HCT116 (cell line): ENCODE measurements at regions not wholly inside any gene's neighbourhood (a gene's known extent, or its start where the extent isn't known, plus 50 kb on each side); places are given as distances from the start of the nearest gene placed in this dataset.

ENCODE experiments used
- ATAC-seq: fragments of 200-7000 bp; cut with Tn5 transposase; 2 replicates; pipeline ENCODE4 v1.9.1; 2020; ENCODE audit warnings: mild to moderate bottlenecking, moderate library complexity
- BruUV-seq: library from RNA; stranded (reverse); fragments of 400-500 nt; replicated peaks from 2 replicates; lab custom pipeline; 2021; lab: Mats Ljungman, UMichigan
- CTCF ChIA-PET: fragments of 300-600 bp; sonication (Branson Sonifier 250); formaldehyde crosslinking; loops from one replicate; lab custom pipeline; 2021; ENCODE audit warnings: antibody characterized with exemption; lab: Charles Lee
- POLR2A ChIA-PET: fragments of 300-600, 350-600 bp; sonication (Branson Sonifier 250); formaldehyde crosslinking; loops from one replicate; lab custom pipeline; 2021; ENCODE audit warnings: antibody characterized with exemption; lab: Charles Lee
- RAD21 ChIA-PET, 2 experiments: fragments of 300-600 bp; sonication (Branson Sonifier 250); formaldehyde crosslinking; loops; one replicate each; lab custom pipeline; 2023; ENCODE audit warnings: low total read pairs in 2 of 2; ENCODE audit not compliant: uncharacterized antibody in 2 of 2, unreplicated experiment in 2 of 2, low non-redundant PET in 1 of 2; lab: Charles Lee
- DNase-seq: peaks from one replicate; pipeline ENCODE4 v3.0.0-alpha.2; 2010; ENCODE audit warnings: low read depth, low spot score
- H2AFZ ChIP-seq: fragments of 200-600 bp; shearing (Covaris generic), sonication (generic); 2 replicates; pipeline ENCODE4 v1.6.1; 2017; ENCODE audit warnings: low read depth, mixed run types, mixed read lengths, antibody characterized with exemption, low read length; ENCODE audit not compliant: poor library complexity, severe bottlenecking
- H3K27ac ChIP-seq: 2 replicates; pipeline ENCODE4 v1.5.1; 2012; ENCODE audit warnings: low read depth, low read length
- H3K27me3 ChIP-seq: fragments of 200-600 bp; sonication (generic); 2 replicates; pipeline ENCODE4 v1.6.1; 2016; ENCODE audit warnings: mixed run types, low read length, mixed read lengths; ENCODE audit not compliant: insufficient read depth
- H3K36me3 ChIP-seq, 2 experiments: fragments of 200-500 bp in 1 of 2; fragments of 200-600 bp in 1 of 2; sonication (Bioruptor generic) in 1 of 2; sonication (generic) in 1 of 2; 2 replicates each; pipeline versions ENCODE4 v1.5.1 to v1.6.1; 2014 to 2016; ENCODE audit warnings: low read length in 2 of 2, inconsistent platforms in 1 of 2, mixed read lengths in 1 of 2, mixed run types in 1 of 2; ENCODE audit not compliant: insufficient read depth in 2 of 2, control insufficient read depth in 1 of 2
- H3K4me1 ChIP-seq, 2 experiments: fragments of 200-600 bp in 1 of 2; sonication (generic) in 1 of 2; 2 replicates each; pipeline versions ENCODE4 v1.5.1 to v1.6.1; 2012 to 2017; ENCODE audit warnings: low read length in 2 of 2, inconsistent platforms in 1 of 2, mild to moderate bottlenecking in 1 of 2, mixed read lengths in 1 of 2, mixed run types in 1 of 2, moderate library complexity in 1 of 2; ENCODE audit not compliant: insufficient read depth in 2 of 2, control insufficient read depth in 1 of 2
- H3K4me2 ChIP-seq: fragments of 200-600 bp; sonication (generic); 2 replicates; pipeline ENCODE4 v1.6.1; 2017; ENCODE audit warnings: mixed run types, low read length, mixed read lengths
- H3K4me3 ChIP-seq, 2 experiments: fragments of 200-600 bp in 1 of 2; sonication (generic) in 1 of 2; replicated peaks in 1 of 2; 2 replicates each; pipeline ENCODE4 v1.5.1; 2011 to 2016; ENCODE audit warnings: low read length in 2 of 2, control low read depth in 1 of 2, low read depth in 1 of 2, mild to moderate bottlenecking in 1 of 2, mixed read lengths in 1 of 2, mixed run types in 1 of 2
- H3K79me2 ChIP-seq: fragments of 200-600 bp; sonication (generic); 2 replicates; pipeline ENCODE4 v1.6.1; 2017; ENCODE audit warnings: mild to moderate bottlenecking, mixed run types, low read length, moderate library complexity, mixed read lengths; ENCODE audit not compliant: insufficient read depth
- H3K9ac ChIP-seq: fragments of 200-600 bp; sonication (generic); 2 replicates; pipeline ENCODE4 v1.6.1; 2016; ENCODE audit warnings: low read length, mixed read lengths
- H3K9me2 ChIP-seq: fragments of 200-600 bp; sonication (generic), shearing (Covaris generic); 2 replicates; pipeline ENCODE4 v1.6.1; 2017; ENCODE audit warnings: mixed run types, mild to moderate bottlenecking, moderate library complexity; ENCODE audit not compliant: insufficient read depth
- H3K9me3 ChIP-seq, 2 experiments: fragments of 200-500 bp in 1 of 2; fragments of 200-600 bp in 1 of 2; sonication (Bioruptor generic) in 1 of 2; sonication (generic) in 1 of 2; 2 replicates each; pipeline ENCODE4 v1.6.1; 2014 to 2017; ENCODE audit warnings: low read length in 2 of 2, mixed read lengths in 2 of 2, inconsistent platforms in 1 of 2, low read depth in 1 of 2, mild to moderate bottlenecking in 1 of 2, mixed run types in 1 of 2, moderate library complexity in 1 of 2; ENCODE audit not compliant: control insufficient read depth in 1 of 2, insufficient read depth in 1 of 2
- H4K20me1 ChIP-seq: fragments of 200-600 bp; sonication (generic), shearing (Covaris generic); 2 replicates; pipeline ENCODE4 v1.6.1; 2017; ENCODE audit warnings: mixed run types, mild to moderate bottlenecking, moderate library complexity; ENCODE audit not compliant: insufficient read depth
- CBX3 ChIP-seq: IDR thresholded peaks from 2 replicates; pipeline ENCODE4 v1.6.1; 2012; ENCODE audit warnings: low read depth
- CEBPB ChIP-seq: IDR thresholded peaks from 2 replicates; pipeline ENCODE4 v1.6.1; 2012; ENCODE audit warnings: low read depth
- CTCF ChIP-seq, 3 experiments: fragments of 200-600 bp in 1 of 3; sonication (generic) in 1 of 3; IDR thresholded peaks in 2 of 3; conservative IDR thresholded peaks in 1 of 3; 2 replicates each; pipeline ENCODE4 v1.5.1; 2012 to 2017; ENCODE audit warnings: low read depth in 2 of 3, low read length in 2 of 3, antibody characterized with exemption in 1 of 3, borderline replicate concordance in 1 of 3, control low read depth in 1 of 3, mild to moderate bottlenecking in 1 of 3, mixed read lengths in 1 of 3, mixed run types in 1 of 3, moderate library complexity in 1 of 3; ENCODE audit not compliant: insufficient read depth in 1 of 3
- JUND ChIP-seq: IDR thresholded peaks from 2 replicates; pipeline ENCODE4 v1.6.1; 2012
- MAX ChIP-seq: IDR thresholded peaks from 2 replicates; pipeline ENCODE4 v1.6.1; 2012
- POLR2A ChIP-seq: IDR thresholded peaks from 2 replicates; pipeline ENCODE4 v1.7.0; 2011; ENCODE audit warnings: borderline replicate concordance; ENCODE audit not compliant: insufficient read depth, insufficient read length; ENCODE audit errors: extremely low read depth
- POLR2AphosphoS5 ChIP-seq: IDR thresholded peaks from 2 replicates; pipeline ENCODE4 v1.6.1; 2011; ENCODE audit warnings: mild to moderate bottlenecking, low read depth, low read length, moderate library complexity
- RAD21 ChIP-seq: IDR thresholded peaks from 2 replicates; pipeline ENCODE4 v1.6.1; 2012; ENCODE audit warnings: low read depth, mild to moderate bottlenecking
- REST ChIP-seq: IDR thresholded peaks from 2 replicates; pipeline ENCODE4 v1.6.1; 2012; ENCODE audit warnings: low read depth
- SIN3A ChIP-seq: IDR thresholded peaks from 2 replicates; pipeline ENCODE4 v1.6.1; 2012; ENCODE audit warnings: low read depth
- SP1 ChIP-seq: IDR thresholded peaks from 2 replicates; pipeline ENCODE4 v1.6.1; 2012; ENCODE audit warnings: low read depth
- ZBTB33 ChIP-seq: IDR thresholded peaks from 2 replicates; pipeline ENCODE4 v1.6.1; 2011; ENCODE audit warnings: mild to moderate bottlenecking, low read length, moderate library complexity; ENCODE audit not compliant: insufficient replicate concordance; ENCODE audit errors: extremely low read depth
- intact Hi-C: fragments of 100-400 bp; cut with micrococcal nuclease; formaldehyde crosslinking; loops from 2 replicates; pipeline ENCODE4 v1.10.0; 2022

- ATAC-seq = no peak
- Histone ChIP-seq H3K4me2 (no peak overlapping the region), H4K20me1 (no peaks in the 10 kb centered on the region), H3K27ac (no peak overlapping the region), H3K9ac (no peak overlapping the region), H3K9me2 (no peaks in the 10 kb centered on the region), H3K36me3 (no peaks in the 10 kb centered on the region), H3K79me2 (no peaks in the 10 kb centered on the region), H3K9me3 (no peaks in the 10 kb centered on the region), H3K4me3 (no peak overlapping the region), H3K27me3 (no peaks in the 10 kb centered on the region), H2AFZ (no peak overlapping the region), H3K4me1 (peaks cover 6 to 9% of the 10 kb centered on the region in 2 experiments; a peak in 2 of 4 replicates)
- intact Hi-C loops = no loop called here
- CTCF ChIA-PET = no interaction called here
- TF ChIP-seq RAD21 = no peak
- TF ChIP-seq POLR2AphosphoS5 = no peak
- no peak for TF ChIP-seq JUND
- no peak for TF ChIP-seq REST
- no peak for TF ChIP-seq POLR2A
- no peak for TF ChIP-seq SIN3A
- no peak for TF ChIP-seq SP1
- no peak for TF ChIP-seq MAX
- POLR2A ChIA-PET = no interaction called here
- no peak for DNase-seq
- RAD21 ChIA-PET = no interaction called here
- no TSS peak for BruUV-seq
Observed at GRCh38 chr14:53893374-53893773, 63.3 kb downstream of the BMP4 start.

GRCh38 chr14:53890611-53891101, 66.0 kb downstream of the BMP4 start:
- BruUV-seq = no TSS peak
- POLR2A ChIA-PET = no interaction called here

More at GRCh38 chr14:53890611-53891101, 66.0 kb downstream of the BMP4 start:
- H4K20me1 ChIP-seq = no peaks in the 10 kb centered on the region
- H2AFZ ChIP-seq = no peak overlapping the region
- intact Hi-C loops = no loop called here
- no peak overlapping the region for H3K4me3 ChIP-seq
- ATAC-seq (no peak), DNase-seq (no peak)
- ChIA-PET CTCF (no interaction called here), RAD21 (no interaction called here)
- H3K27ac ChIP-seq = no peak overlapping the region
- no peaks in the 10 kb centered on the region for H3K9me2 ChIP-seq
- H3K4me2 ChIP-seq = no peak overlapping the region
- no peaks in the 10 kb centered on the region for H3K79me2 ChIP-seq
- H3K4me1 ChIP-seq = peaks cover 9 to 14% of the 10 kb centered on the region in 2 experiments; a peak in 2 of 4 replicates
- no peaks in the 10 kb centered on the region for H3K9me3 ChIP-seq
- TF ChIP-seq ZBTB33 (no peak), POLR2AphosphoS5 (no peak), CEBPB (no peak), CTCF (IDR thresholded peaks at IDR 0.05 in 2 of 3, conservative IDR thresholded peaks at IDR 0.05 in 1 of 3; ENCODE audit: borderline replicate concordance in 1 of 3, insufficient read depth in 1 of 3, low read depth in 2 of 3, low read length in 2 of 3) (no peak), CBX3 (no peak)
- no peak overlapping the region for H3K9ac ChIP-seq
- H3K27me3 ChIP-seq = no peaks in the 10 kb centered on the region
- H3K36me3 ChIP-seq = no peaks in the 10 kb centered on the region
